Endometrium (tissue), 2 donors: ENCODE measurements at regions not wholly inside any gene's neighbourhood (a gene's known extent, or its start where the extent isn't known, plus 50 kb on each side); places are given as distances from the start of the nearest gene placed in this dataset.

ENCODE experiments used
- FAIRE-seq: peaks from 2 replicates; lab custom pipeline; 2012; peaks lifted over from hg19 to GRCh38; lab: Jason Lieb, UNC
- donor health status: control.
- donor health status: control.

GRCh38 chr1:68378296-68379084, 71.3 kb downstream of the RPE65 start:
- FAIRE-seq: no peak

GRCh38 chr1:68377098-68377497, 72.7 kb downstream of the RPE65 start:
- no peak for FAIRE-seq

DNA sequence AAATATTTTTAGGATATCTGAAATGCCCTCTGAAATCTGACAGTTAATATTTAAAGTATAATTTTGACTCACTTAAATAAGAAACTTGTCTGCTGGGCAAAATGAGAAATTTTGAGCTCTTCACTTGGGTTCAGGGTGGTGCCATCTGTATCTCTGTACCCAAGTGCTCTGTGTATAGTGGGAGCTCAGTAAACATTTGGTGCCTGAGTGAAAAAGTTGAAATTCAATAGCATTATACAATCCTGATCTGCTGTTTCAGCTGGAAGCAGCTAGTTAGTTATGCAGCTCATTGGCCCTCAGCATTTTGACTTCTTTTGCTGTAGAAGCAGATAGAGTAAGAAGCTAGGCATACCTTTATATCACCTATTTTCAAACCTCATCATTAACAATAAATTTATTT, 73.3 kb downstream of the RPE65 start:
- FAIRE-seq: no peak

DNA sequence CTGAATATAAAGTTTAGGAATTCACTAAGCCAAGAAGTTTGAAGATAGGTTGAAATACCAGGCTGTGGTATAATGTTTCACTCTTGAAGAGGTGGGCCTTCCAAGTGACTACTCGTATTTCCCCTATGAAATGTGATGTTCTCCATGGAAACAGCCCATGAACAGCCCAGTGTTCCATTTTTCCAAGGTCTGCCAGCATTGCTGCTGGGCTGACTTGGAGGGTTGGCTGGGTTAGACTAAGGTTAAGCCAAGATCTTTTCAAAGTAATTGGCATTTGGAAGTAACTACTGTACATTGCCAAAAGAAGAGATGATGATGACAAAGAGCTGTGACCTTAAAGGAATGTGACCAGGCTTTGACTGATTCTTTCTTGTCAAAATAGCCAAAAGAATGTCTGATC, 73.8 kb downstream of the RPE65 start:
- FAIRE-seq: no peak

GRCh38 chr1:68373173-68373572, 76.6 kb downstream of the RPE65 start:
- FAIRE-seq: no peak

DNA sequence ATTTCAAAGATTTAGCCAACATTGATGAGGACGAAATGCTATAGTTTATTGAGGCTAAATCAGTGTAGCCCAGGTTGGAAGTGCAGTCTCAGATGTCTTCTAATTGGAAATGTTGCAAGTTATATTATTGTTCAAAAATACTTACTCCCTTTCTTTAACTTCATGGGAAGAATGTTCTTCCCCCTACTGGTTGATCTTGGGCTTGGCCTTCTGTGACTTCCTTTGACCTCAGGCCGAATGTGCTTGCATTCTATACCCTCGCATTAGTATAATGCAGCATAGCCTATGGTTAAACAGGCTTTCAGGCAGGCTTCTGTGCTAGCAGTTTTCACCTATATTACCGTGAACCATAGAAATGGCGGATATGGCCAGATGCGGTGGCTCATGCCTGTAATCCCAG, 77.3 kb downstream of the RPE65 start:
- no peak for FAIRE-seq

GRCh38 chr1:68370101-68370915, 79.4 kb downstream of the RPE65 start:
- FAIRE-seq: no peak

GRCh38 chr1:68366572-68366971, 83.2 kb downstream of the RPE65 start:
- no peak for FAIRE-seq

- no peak for FAIRE-seq
Observed at GRCh38 chr1:68365709-68366382, 83.9 kb downstream of the RPE65 start.

GRCh38 chr1:68363339-68363738, 86.4 kb downstream of the RPE65 start:
- FAIRE-seq: no peak

DNA sequence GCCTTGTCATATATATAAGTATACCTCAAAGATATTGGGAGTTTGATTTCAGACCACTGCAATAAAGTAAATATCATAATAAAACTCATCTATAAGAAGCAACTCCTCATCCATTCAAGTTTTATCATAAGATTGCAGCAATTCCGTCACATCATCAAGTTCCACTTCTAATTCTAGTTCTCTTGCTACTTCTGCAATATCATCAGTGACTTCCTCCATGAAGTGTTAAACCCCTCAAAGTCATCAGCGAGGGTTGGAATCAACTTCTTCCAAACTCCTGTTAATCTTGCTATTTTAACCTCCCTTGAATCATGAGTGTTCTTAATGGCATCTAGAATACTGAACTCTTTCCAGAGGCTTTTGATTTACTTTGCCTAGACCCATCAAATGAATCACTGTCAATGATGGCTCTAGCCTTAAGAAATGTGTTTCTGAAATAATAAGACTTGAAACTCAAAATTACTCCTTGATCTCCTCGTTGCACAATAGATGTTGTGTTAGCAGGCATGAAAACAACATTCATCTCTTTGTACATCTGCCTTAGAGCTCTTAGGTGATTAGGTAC, 88.3 kb downstream of the RPE65 start:
- no peak for FAIRE-seq

DNA sequence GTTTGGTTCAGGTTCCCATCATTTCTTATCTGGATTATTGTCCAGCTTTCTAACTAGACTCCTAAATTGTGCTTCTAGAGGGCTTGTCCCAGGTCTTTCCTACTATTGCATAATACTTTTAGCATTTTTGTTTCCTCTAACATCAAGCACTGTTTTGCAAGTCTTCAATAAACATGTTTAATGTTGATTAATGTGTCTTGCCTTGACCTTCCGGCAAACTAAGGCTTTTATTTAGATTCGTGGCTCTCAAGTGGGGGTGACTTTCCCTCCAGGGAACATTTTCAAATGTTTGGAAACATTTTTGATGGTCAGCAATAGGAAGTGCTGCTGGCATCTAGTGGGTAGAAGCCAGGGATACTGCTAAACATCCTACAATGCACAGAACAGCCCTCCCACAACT, 90.7 kb downstream of the RPE65 start:
- FAIRE-seq: peak; percentile 39

- no peak for FAIRE-seq
Observed at GRCh38 chr1:68358439-68358838, 91.3 kb downstream of the RPE65 start.

- FAIRE-seq: no peak
Observed at GRCh38 chr1:68355614-68356013, 94.1 kb downstream of the RPE65 start.

DNA sequence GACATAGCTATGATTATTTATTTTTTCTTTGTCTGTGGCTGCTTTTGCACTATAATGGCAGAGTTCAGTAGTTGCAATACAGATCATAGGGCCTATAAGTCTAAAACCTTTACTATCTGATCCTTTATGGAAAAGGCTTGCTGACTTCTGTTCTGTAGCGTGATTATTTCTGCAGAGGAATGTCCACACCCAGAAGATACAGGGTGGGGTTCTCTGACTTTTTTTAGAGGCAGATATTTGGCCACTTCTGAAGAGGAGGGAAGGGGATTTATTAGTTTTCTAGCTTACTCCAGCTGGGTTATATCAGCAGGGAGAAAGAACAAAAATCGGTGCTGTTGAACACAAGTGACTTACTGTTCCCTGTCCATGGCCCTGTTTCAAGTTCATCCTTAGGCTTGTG, 97.6 kb downstream of the RPE65 start:
- no peak for FAIRE-seq

GRCh38 chr1:68347415-68347814, 102.3 kb downstream of the RPE65 start:
- FAIRE-seq: no peak

DNA sequence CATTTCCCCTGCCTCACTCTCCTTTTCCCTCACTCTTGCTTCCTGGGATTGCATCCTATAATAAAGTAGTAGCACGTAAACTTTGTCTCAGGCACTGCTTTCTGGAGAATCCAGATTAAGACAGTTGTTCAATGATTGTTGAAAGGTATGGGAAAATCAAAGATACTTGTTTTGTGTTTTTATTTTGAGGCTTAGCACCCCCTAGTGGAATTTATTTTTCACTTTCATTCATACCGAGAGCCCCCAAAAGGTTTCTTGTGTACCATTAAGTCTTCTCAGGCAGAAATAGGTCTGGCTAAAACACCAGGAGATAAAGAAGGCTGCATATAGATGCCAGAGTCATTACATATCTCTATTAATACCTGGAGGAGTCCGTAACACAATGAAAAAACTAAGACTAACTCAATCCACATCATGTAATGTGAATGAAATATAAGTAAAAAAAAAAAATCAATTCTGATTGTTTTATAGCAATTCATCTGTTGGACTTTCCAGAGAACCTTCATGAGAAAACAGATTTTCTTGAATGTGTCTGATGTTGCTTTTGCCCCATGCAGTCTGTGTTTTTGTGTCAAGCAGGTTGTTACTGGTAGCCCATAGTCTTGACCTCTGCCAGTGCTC, 103.5 kb downstream of the RPE65 start:
- FAIRE-seq: no peak

- no peak for FAIRE-seq
Observed at GRCh38 chr1:68344208-68344607, 105.5 kb downstream of the RPE65 start.

DNA sequence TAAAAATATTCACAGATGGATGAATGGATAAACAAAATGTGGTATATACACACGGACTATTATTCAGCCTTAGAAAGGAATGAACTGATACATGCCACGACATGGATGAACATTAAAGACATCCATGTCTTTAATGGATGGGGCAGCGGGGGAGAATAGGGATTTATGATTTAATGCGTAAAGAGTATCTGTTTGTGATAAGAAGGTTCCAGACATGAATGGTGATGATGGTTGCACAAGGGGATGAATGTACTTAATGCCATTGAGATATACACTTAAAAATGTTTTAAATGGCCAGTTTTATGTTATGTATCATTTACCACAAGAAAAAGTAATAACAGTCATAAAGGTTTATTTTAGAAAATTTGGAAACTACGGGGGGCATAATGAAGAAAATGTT, 108.6 kb upstream of the WLS start:
- FAIRE-seq: peak; percentile 96

- no peak for FAIRE-seq
Observed at GRCh38 chr1:68339505-68339904, 107.2 kb upstream of the WLS start.

- FAIRE-seq: no peak
Observed at GRCh38 chr1:68338081-68338480, 105.8 kb upstream of the WLS start.

DNA sequence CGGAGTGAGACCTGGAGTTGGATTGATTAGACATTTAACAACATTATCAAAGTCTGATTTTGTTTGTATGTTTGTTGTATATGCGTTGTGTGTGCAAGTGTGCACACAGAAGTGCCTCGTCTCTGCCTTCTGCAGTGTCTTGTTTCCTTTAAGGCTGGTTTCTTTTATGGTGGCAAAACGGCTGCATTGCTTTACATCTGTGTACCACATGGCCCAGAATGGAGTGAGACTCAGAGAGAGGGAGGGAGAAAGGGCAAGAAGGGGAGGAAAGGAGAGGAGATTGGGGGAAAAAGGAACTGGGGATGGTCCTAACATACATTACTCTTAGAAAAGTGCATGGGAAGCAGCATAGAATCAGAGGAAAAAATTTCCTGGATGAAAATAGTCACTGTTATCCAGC, 99.7 kb upstream of the WLS start:
- no peak for FAIRE-seq
